KG1 (cell line): ENCODE measurements at regions not wholly inside any gene's neighbourhood (a gene's known extent, or its start where the extent isn't known, plus 50 kb on each side); places are given as distances from the start of the nearest gene placed in this dataset.
"Not testable (repeated sequence)": the region's sequence is repeated elsewhere in the genome, so short reads cannot be mapped to it uniquely, and the experiment has no call there.

Source experiments
- DNase-seq: peaks from one replicate; lab custom pipeline; 2025; lab: John Stamatoyannopoulos, UW

GRCh38 chr9:97179616-97180015 lies 127.8 kb upstream of the CCDC180 start:
- no peak for DNase-seq

GRCh38 chr9:97176206-97176605 lies 131.3 kb upstream of the CCDC180 start:
- no peak for DNase-seq

- not testable (repeated sequence) for DNase-seq
Observed at GRCh38 chr9:97168174-97168573, 129.2 kb upstream of the CTSV start.

GRCh38 chr9:97166496-97167138 lies 127.7 kb upstream of the CTSV start:
- DNase-seq, result not testable (repeated sequence)

- DNase-seq, result no peak
Observed at GRCh38 chr9:97160255-97160654, 121.3 kb upstream of the CTSV start.

- not testable (repeated sequence) for DNase-seq
Observed at GRCh38 chr9:97158722-97159121, 119.8 kb upstream of the CTSV start.

- not testable (repeated sequence) for DNase-seq
Observed at GRCh38 chr9:97155441-97155840, 116.5 kb upstream of the CTSV start.

GRCh38 chr9:97153967-97154366 lies 115.0 kb upstream of the CTSV start:
- DNase-seq, result no peak

GRCh38 chr9:97153160-97153559 lies 114.2 kb upstream of the CTSV start:
- not testable (repeated sequence) for DNase-seq

- not testable (repeated sequence) for DNase-seq
Observed at GRCh38 chr9:97150471-97150870, 111.5 kb upstream of the CTSV start.

- not testable (repeated sequence) for DNase-seq
Observed at GRCh38 chr9:97148428-97148827, 109.5 kb upstream of the CTSV start.

GRCh38 chr9:97145680-97146079 lies 106.7 kb upstream of the CTSV start:
- DNase-seq, result not testable (repeated sequence)

- no peak for DNase-seq
Observed at GRCh38 chr9:97140566-97140965, 101.6 kb upstream of the CTSV start.

GRCh38 chr9:97136421-97136820 lies 97.5 kb upstream of the CTSV start:
- DNase-seq, result no peak

GRCh38 chr9:97133966-97134365 lies 95.0 kb upstream of the CTSV start:
- DNase-seq, result not testable (repeated sequence)

GRCh38 chr9:97132865-97133264 lies 93.9 kb upstream of the CTSV start:
- no peak for DNase-seq

- DNase-seq, result not testable (repeated sequence)
Observed at GRCh38 chr9:97130864-97131263, 91.9 kb upstream of the CTSV start.

GRCh38 chr9:97130387-97130786 lies 91.4 kb upstream of the CTSV start:
- not testable (repeated sequence) for DNase-seq

GRCh38 chr9:97128919-97129318 lies 90.0 kb upstream of the CTSV start:
- no peak for DNase-seq

- no peak for DNase-seq
Observed at GRCh38 chr9:97124256-97124655, 85.3 kb upstream of the CTSV start.

GRCh38 chr9:97110696-97111095 lies 71.8 kb upstream of the CTSV start:
- no peak for DNase-seq

- no peak for DNase-seq
Observed at GRCh38 chr9:97109194-97109811, 70.4 kb upstream of the CTSV start.

- DNase-seq, result not testable (repeated sequence)
Observed at GRCh38 chr9:97105220-97105619, 66.3 kb upstream of the CTSV start.
